GM23248 (cell line): ENCODE measurements at regions not wholly inside any gene's neighbourhood (a gene's known extent, or its start where the extent isn't known, plus 50 kb on each side); places are given as distances from the start of the nearest gene placed in this dataset.

Experiments used
- EZH2 ChIP-seq: fragments of 200-600 bp; sonication (generic); IDR thresholded peaks from 2 replicates; pipeline ENCODE4 v1.6.1; 2018; ENCODE audit warnings: antibody characterized with exemption, mild to moderate bottlenecking; ENCODE audit not compliant: insufficient read depth, poor library complexity, severe bottlenecking
- EZH2phosphoT487 ChIP-seq: fragments of 200-600 bp; sonication (generic); IDR thresholded peaks from 2 replicates; pipeline ENCODE4 v1.6.1; 2018; ENCODE audit warnings: antibody characterized with exemption, moderate library complexity, mild to moderate bottlenecking, low read depth; ENCODE audit not compliant: insufficient read depth

DNA sequence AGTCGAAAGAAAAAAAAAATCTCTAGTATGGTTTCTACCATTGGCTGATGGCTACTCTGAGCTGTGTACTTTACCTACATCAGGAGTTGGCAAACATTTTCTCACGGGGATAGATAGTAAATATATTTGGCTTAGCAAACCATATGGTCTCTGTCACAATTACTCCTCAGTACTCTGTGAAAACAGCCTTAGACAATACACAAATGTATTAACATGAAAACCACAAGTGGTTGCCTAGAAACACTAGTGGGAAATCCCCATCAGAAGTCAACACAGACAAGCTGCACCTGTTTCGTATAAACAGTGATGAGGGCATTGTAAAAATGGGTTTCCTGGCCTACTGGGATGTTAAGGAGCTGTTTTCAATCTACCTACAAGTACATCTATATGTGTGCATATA lies 84.6 kb upstream of the NAV3 start:
- TF ChIP-seq EZH2phosphoT487 (no peak), EZH2 (no peak)
